Upper lobe of right lung (tissue), 1 donor: ENCODE measurements at regions not wholly inside any gene's neighbourhood (a gene's known extent, or its start where the extent isn't known, plus 50 kb on each side); places are given as distances from the start of the nearest gene placed in this dataset.
A peak's percentile ranks its signal among the peaks of the same experiment; 100 is the strongest.
"Not testable (repeated sequence)": the region's sequence is repeated elsewhere in the genome, so short reads cannot be mapped to it uniquely, and the experiment has no call there.

ENCODE experiments used
- ATAC-seq: fragments of 200-7000 bp; cut with Tn5 transposase; one replicate; pipeline ENCODE4 v1.9.1; 2020; ENCODE audit warnings: mild to moderate bottlenecking, moderate library complexity
- DNase-seq: peaks from one replicate; pipeline ENCODE4 v3.0.0-alpha.2; 2020
- H3K27ac ChIP-seq: fragments of 200-600 bp; one replicate; pipeline ENCODE4 v1.8.0; 2022
- H3K27me3 ChIP-seq: fragments of 200-600 bp; one replicate; pipeline ENCODE4 v1.8.0; 2022; ENCODE audit warnings: mild to moderate bottlenecking
- H3K36me3 ChIP-seq: fragments of 200-600 bp; one replicate; pipeline ENCODE4 v1.8.0; 2022
- H3K4me1 ChIP-seq: fragments of 200-600 bp; one replicate; pipeline ENCODE4 v1.8.0; 2022
- H3K4me3 ChIP-seq: fragments of 200-600 bp; one replicate; pipeline ENCODE4 v1.8.0; 2022; ENCODE audit warnings: mild to moderate bottlenecking
- H3K9me3 ChIP-seq: fragments of 200-600 bp; one replicate; pipeline ENCODE4 v1.8.0; 2022
- CTCF ChIP-seq: fragments of 200-600 bp; IDR thresholded peaks from one replicate; pipeline ENCODE4 v1.8.0; 2022; ENCODE audit warnings: antibody characterized with exemption
- intact Hi-C: fragments of 100-400 bp; cut with DNase I; formaldehyde crosslinking; loops from one replicate; pipeline ENCODE4 v1.11.0; 2022
- donor health status: DM: no; HTN: yes; CAD: no; lungs with severe emphysema.

GRCh38 chr3:117045143-117045542 lies 335.6 kb downstream of the TUSC7 start:
- DNase-seq (no peak), ATAC-seq (peak; percentile 87)
- Histone ChIP-seq H3K27me3 (no peaks in the 10 kb centered on the region), H3K9me3 (no peaks in the 10 kb centered on the region), H3K4me1 (no peaks in the 10 kb centered on the region), H3K36me3 (no peaks in the 10 kb centered on the region), H3K4me3 (no peak overlapping the region), H3K27ac (no peak overlapping the region)
- intact Hi-C loops, result no loop called here
- no peak for TF ChIP-seq CTCF

GRCh38 chr3:117047951-117048705 lies 338.5 kb downstream of the TUSC7 start:
- intact Hi-C loops, result no loop called here

GRCh38 chr3:117052395-117052794 lies 342.8 kb downstream of the TUSC7 start:
- H3K4me3 ChIP-seq, result no peak overlapping the region
- DNase-seq, result no peak
- no peak overlapping the region for H3K27ac ChIP-seq
- H3K36me3 ChIP-seq, result no peaks in the 10 kb centered on the region
- ATAC-seq, result no peak
- no peak for TF ChIP-seq CTCF
- intact Hi-C loops, result no loop called here
- H3K4me1 ChIP-seq, result peaks cover 4% of the 10 kb centered on the region
- H3K27me3 ChIP-seq, result no peaks in the 10 kb centered on the region
- no peaks in the 10 kb centered on the region for H3K9me3 ChIP-seq

More at GRCh38 chr3:117047951-117048705, 338.5 kb downstream of the TUSC7 start:
- TF ChIP-seq CTCF, result no peak
- Histone ChIP-seq H3K27ac (no peak overlapping the region), H3K4me1 (no peaks in the 10 kb centered on the region), H3K27me3 (no peaks in the 10 kb centered on the region), H3K36me3 (no peaks in the 10 kb centered on the region), H3K9me3 (no peaks in the 10 kb centered on the region), H3K4me3 (no peak overlapping the region)
- ATAC-seq, result no peak
- DNase-seq, result no peak

- no peak overlapping the region for H3K27ac ChIP-seq
- ATAC-seq (no peak), DNase-seq (no peak)
- peaks cover 4% of the 10 kb centered on the region for H3K4me1 ChIP-seq
- no peaks in the 10 kb centered on the region for H3K27me3 ChIP-seq
- no peak overlapping the region for H3K4me3 ChIP-seq
- no peaks in the 10 kb centered on the region for H3K36me3 ChIP-seq
- H3K9me3 ChIP-seq, result no peaks in the 10 kb centered on the region
- TF ChIP-seq CTCF, result no peak
- intact Hi-C loops, result no loop called here
These were observed 345.0 kb downstream of the TUSC7 start for GRCh38 chr3:117054556-117054955.

- H3K9me3 ChIP-seq, H3K4me1 ChIP-seq, H3K27me3 ChIP-seq, ATAC-seq, H3K27ac ChIP-seq, DNase-seq, H3K4me3 ChIP-seq, H3K36me3 ChIP-seq, intact Hi-C loops: not testable (repeated sequence)
These were observed 347.4 kb downstream of the TUSC7 start for GRCh38 chr3:117056946-117057345.

- Histone ChIP-seq H3K9me3 (no peaks in the 10 kb centered on the region), H3K4me3 (no peak overlapping the region), H3K27me3 (no peaks in the 10 kb centered on the region), H3K36me3 (no peaks in the 10 kb centered on the region), H3K4me1 (peaks cover 4% of the 10 kb centered on the region), H3K27ac (no peak overlapping the region)
- DNase-seq (no peak), ATAC-seq (no peak)
- intact Hi-C loops, result no loop called here
- TF ChIP-seq CTCF, result peak; percentile 55
These were observed 349.7 kb downstream of the TUSC7 start for GRCh38 chr3:117059067-117059955.
